OCI-LY7 (cell line): ENCODE measurements at regions not wholly inside any gene's neighbourhood (a gene's known extent, or its start where the extent isn't known, plus 50 kb on each side); places are given as distances from the start of the nearest gene placed in this dataset.

Experiments used
- BruUV-seq: library from RNA; stranded (reverse); fragments of 400-500 nt; replicated peaks from 2 replicates; lab custom pipeline; 2021; lab: Mats Ljungman, UMichigan
- CTCF ChIA-PET: fragments of 300-600 bp; sonication (Branson Sonifier 250); formaldehyde crosslinking; loops from one replicate; lab custom pipeline; 2022; ENCODE audit warnings: antibody characterized with exemption; ENCODE audit not compliant: unreplicated experiment; lab: Charles Lee
- POLR2A ChIA-PET: fragments of 300-600 bp; sonication (Branson Sonifier 250); formaldehyde crosslinking; loops from one replicate; lab custom pipeline; 2022; ENCODE audit warnings: antibody characterized with exemption; lab: Charles Lee
- DNase-seq: peaks from one replicate; pipeline ENCODE4 v3.0.0-alpha.2; 2015; ENCODE audit warnings: low spot score
- H2AFZ ChIP-seq: fragments of 200-600 bp; sonication (generic), shearing (Covaris generic); 2 replicates; pipeline ENCODE4 v1.6.1; 2014; ENCODE audit warnings: mild to moderate bottlenecking, antibody characterized with exemption, low read length, moderate library complexity
- H3K27ac ChIP-seq: fragments of 200-600 bp; sonication (generic); 2 replicates; pipeline ENCODE4 v1.5.1; 2014; ENCODE audit warnings: mixed run types, low read depth, mild to moderate bottlenecking, moderate library complexity, low read length, inconsistent platforms; ENCODE audit not compliant: poor library complexity, severe bottlenecking
- H3K36me3 ChIP-seq: fragments of 200-600 bp; sonication (generic); 2 replicates; pipeline ENCODE4 v1.6.1; 2014; ENCODE audit warnings: mild to moderate bottlenecking, antibody characterized with exemption, low read length, moderate library complexity, mixed read lengths; ENCODE audit not compliant: insufficient read depth
- H3K4me1 ChIP-seq: fragments of 200-600 bp; sonication (generic); 2 replicates; pipeline ENCODE4 v1.5.1; 2014; ENCODE audit warnings: mild to moderate bottlenecking, low read length; ENCODE audit not compliant: insufficient read depth, poor library complexity, severe bottlenecking
- H3K4me2 ChIP-seq: fragments of 200-600 bp; sonication (generic); 2 replicates; pipeline ENCODE4 v1.6.1; 2014; ENCODE audit warnings: mild to moderate bottlenecking, low read length
- H3K4me3 ChIP-seq: fragments of 200-600 bp; sonication (generic); 2 replicates; pipeline ENCODE4 v1.5.1; 2014; ENCODE audit warnings: mild to moderate bottlenecking, low read depth, low read length; ENCODE audit not compliant: poor library complexity, severe bottlenecking
- H3K79me2 ChIP-seq: fragments of 200-600 bp; sonication (generic); 2 replicates; pipeline ENCODE4 v1.6.1; 2016; ENCODE audit warnings: low read depth, mild to moderate bottlenecking, low read length, moderate library complexity, mixed read lengths; ENCODE audit not compliant: insufficient read depth
- H3K9me2 ChIP-seq: fragments of 200-600 bp; sonication (generic); 2 replicates; pipeline ENCODE4 v1.6.1; 2016; ENCODE audit warnings: mild to moderate bottlenecking, low read length, mixed read lengths; ENCODE audit not compliant: insufficient read depth
- H3K9me3 ChIP-seq: fragments of 200-600 bp; sonication (generic); 2 replicates; pipeline ENCODE4 v1.6.1; 2014; ENCODE audit warnings: mild to moderate bottlenecking, mixed run types, low read length, mixed read lengths
- H4K20me1 ChIP-seq: fragments of 200-600 bp; sonication (generic); 2 replicates; pipeline ENCODE4 v1.6.1; 2014; ENCODE audit warnings: mild to moderate bottlenecking, antibody characterized with exemption, low read length, moderate library complexity, mixed read lengths; ENCODE audit not compliant: insufficient read depth
- EZH2phosphoT487 ChIP-seq: fragments of 200-600 bp; sonication (generic); IDR thresholded peaks from 2 replicates; pipeline ENCODE4 v1.6.1; 2018; ENCODE audit warnings: low read depth, borderline replicate concordance, mild to moderate bottlenecking, mixed run types, antibody characterized with exemption, low read length, moderate library complexity, mixed read lengths
- intact Hi-C: fragments of 100-400 bp; cut with micrococcal nuclease; formaldehyde crosslinking; loops from one replicate; pipeline ENCODE4 v1.10.0; 2022; ENCODE audit not compliant: unreplicated experiment
- TF ChIP-seq, protein P1 (sequence below): fragments of 200-600 bp; sonication (generic); conservative IDR thresholded peaks from 2 replicates; pipeline ENCODE4 v1.5.1; 2014; ENCODE audit warnings: mild to moderate bottlenecking, antibody characterized with exemption, low read length, moderate library complexity, mixed read lengths

DNA sequence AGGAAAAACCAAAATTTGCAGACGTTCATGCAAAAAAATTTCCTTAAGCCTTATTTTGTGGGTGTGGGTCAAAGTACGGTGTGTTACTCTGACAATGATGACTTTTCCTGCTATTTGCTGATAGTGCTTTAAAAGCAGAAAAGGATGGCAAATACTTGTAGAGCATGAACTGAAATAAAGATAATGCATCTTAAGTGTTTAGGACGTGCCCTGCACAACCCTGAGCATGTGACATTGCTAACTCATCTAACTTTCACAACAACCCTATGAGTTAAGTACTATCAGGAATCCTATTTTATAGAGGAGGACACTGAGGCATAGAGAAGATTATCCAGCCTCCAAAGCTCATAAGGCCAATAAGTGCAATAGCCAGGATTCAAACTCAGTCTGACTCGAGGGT lies 143.3 kb downstream of the RNF152 start:
- H2AFZ ChIP-seq = no peak overlapping the region
- ChIA-PET CTCF (no interaction called here), POLR2A (no interaction called here)
- no peak overlapping the region for H3K27ac ChIP-seq
- no peaks in the 10 kb centered on the region for H4K20me1 ChIP-seq
- no peak overlapping the region for H3K4me3 ChIP-seq
- no peaks in the 10 kb centered on the region for H3K9me3 ChIP-seq
- no peaks in the 10 kb centered on the region for H3K79me2 ChIP-seq
- intact Hi-C loops = no loop called here
- BruUV-seq = no TSS peak
- H3K36me3 ChIP-seq = no peaks in the 10 kb centered on the region
- TF ChIP-seq, protein P1, sequence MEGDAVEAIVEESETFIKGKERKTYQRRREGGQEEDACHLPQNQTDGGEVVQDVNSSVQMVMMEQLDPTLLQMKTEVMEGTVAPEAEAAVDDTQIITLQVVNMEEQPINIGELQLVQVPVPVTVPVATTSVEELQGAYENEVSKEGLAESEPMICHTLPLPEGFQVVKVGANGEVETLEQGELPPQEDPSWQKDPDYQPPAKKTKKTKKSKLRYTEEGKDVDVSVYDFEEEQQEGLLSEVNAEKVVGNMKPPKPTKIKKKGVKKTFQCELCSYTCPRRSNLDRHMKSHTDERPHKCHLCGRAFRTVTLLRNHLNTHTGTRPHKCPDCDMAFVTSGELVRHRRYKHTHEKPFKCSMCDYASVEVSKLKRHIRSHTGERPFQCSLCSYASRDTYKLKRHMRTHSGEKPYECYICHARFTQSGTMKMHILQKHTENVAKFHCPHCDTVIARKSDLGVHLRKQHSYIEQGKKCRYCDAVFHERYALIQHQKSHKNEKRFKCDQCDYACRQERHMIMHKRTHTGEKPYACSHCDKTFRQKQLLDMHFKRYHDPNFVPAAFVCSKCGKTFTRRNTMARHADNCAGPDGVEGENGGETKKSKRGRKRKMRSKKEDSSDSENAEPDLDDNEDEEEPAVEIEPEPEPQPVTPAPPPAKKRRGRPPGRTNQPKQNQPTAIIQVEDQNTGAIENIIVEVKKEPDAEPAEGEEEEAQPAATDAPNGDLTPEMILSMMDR = no peak
- TF ChIP-seq EZH2phosphoT487 = no peak
- no peaks in the 10 kb centered on the region for H3K4me1 ChIP-seq
- H3K9me2 ChIP-seq = no peaks in the 10 kb centered on the region
- no peak overlapping the region for H3K4me2 ChIP-seq
- DNase-seq = no peak

- no peak overlapping the region for H3K4me3 ChIP-seq
- H3K79me2 ChIP-seq = no peaks in the 10 kb centered on the region
- ChIA-PET CTCF (no interaction called here), POLR2A (no interaction called here)
- H3K9me3 ChIP-seq = no peaks in the 10 kb centered on the region
- no peaks in the 10 kb centered on the region for H3K4me1 ChIP-seq
- H2AFZ ChIP-seq = no peak overlapping the region
- H3K27ac ChIP-seq = no peak overlapping the region
- intact Hi-C loops = no loop called here
- no peaks in the 10 kb centered on the region for H4K20me1 ChIP-seq
- no TSS peak for BruUV-seq
- no peaks in the 10 kb centered on the region for H3K9me2 ChIP-seq
- H3K36me3 ChIP-seq = no peaks in the 10 kb centered on the region
- TF ChIP-seq, protein P1 = no peak
- TF ChIP-seq EZH2phosphoT487 = no peak
- DNase-seq = no peak
- H3K4me2 ChIP-seq = no peak overlapping the region
These were observed 143.8 kb downstream of the RNF152 start for GRCh38 chr18:61749031-61749430.

DNA sequence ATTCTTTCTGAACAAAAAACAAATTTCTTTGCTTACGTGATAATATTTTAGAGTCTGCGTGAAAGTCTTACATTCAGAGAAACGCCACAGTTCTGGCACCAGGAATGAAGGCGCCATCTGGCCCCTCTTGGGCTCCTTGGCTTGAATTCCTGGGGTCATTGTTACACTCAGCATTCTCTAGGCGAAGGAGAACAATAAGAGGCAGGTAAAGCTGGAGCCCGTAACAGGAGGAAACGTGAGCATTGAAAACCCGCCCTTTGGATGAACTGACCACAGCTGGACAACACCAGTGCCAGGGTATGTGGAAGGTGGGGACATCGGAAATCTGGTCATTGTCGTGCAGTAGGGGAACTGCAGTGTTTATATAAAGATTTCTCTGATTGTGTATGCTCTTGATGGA lies 144.8 kb downstream of the RNF152 start:
- Histone ChIP-seq H3K4me3 (no peak overlapping the region), H3K27ac (no peak overlapping the region), H4K20me1 (no peaks in the 10 kb centered on the region), H3K4me1 (no peaks in the 10 kb centered on the region), H3K9me3 (no peaks in the 10 kb centered on the region), H3K79me2 (no peaks in the 10 kb centered on the region), H3K36me3 (no peaks in the 10 kb centered on the region), H3K4me2 (no peak overlapping the region), H2AFZ (no peak overlapping the region), H3K9me2 (no peaks in the 10 kb centered on the region)
- ChIA-PET CTCF (no interaction called here), POLR2A (no interaction called here)
- no peak for DNase-seq
- intact Hi-C loops = no loop called here
- no TSS peak for BruUV-seq
- TF ChIP-seq, protein P1 = no peak
- no peak for TF ChIP-seq EZH2phosphoT487
